ENCODE measurements at regions not wholly inside any gene's neighbourhood (a gene's known extent, or its start where the extent isn't known, plus 50 kb on each side); places are given as distances from the start of the nearest gene placed in this dataset.

GRCh38 chr18:24567199-24567598 lies 106.8 kb downstream of the HRH4 start:
- no peak overlapping the region for H3K9ac ChIP-seq (ENCODE audit: low read depth, low read length)
- 84% methylated on average over 4 of the region's 4 CpGs for WGBS
- no peaks in the 10 kb centered on the region for H3K9me3 ChIP-seq (ENCODE audit: insufficient read depth, low read depth, low read length)
- H3K4me3 ChIP-seq (ENCODE audit: low read length), result no peak overlapping the region
- H3K27me3 ChIP-seq (ENCODE audit: insufficient read depth, low read length), result no peaks in the 10 kb centered on the region
- H3K27ac ChIP-seq (ENCODE audit: low read depth, low read length), result no peak overlapping the region
- H3K4me1 ChIP-seq (ENCODE audit: insufficient read depth, low read length), result no peaks in the 10 kb centered on the region; the same call in 1 of the 2 replicates
- no peaks in the 10 kb centered on the region for H3K36me3 ChIP-seq (ENCODE audit: insufficient read depth, low read length)

- Histone ChIP-seq H3K4me3 (ENCODE audit: low read length) (no peak overlapping the region), H3K4me1 (ENCODE audit: insufficient read depth, low read length) (no peaks in the 10 kb centered on the region; the same call in 1 of the 2 replicates), H3K27ac (ENCODE audit: low read depth, low read length) (no peak overlapping the region), H3K9ac (ENCODE audit: low read depth, low read length) (no peak overlapping the region), H3K27me3 (ENCODE audit: insufficient read depth, low read length) (no peaks in the 10 kb centered on the region), H3K36me3 (ENCODE audit: insufficient read depth, low read length) (no peaks in the 10 kb centered on the region), H3K9me3 (ENCODE audit: insufficient read depth, low read depth, low read length) (0 out of 2 replicates have a peak, but pooled peaks cover 7% of the 10 kb centered on the region)
- 97% methylated on average over 4 of the region's 4 CpGs for WGBS
Measured at GRCh38 chr18:24570716-24571115, 110.3 kb downstream of the HRH4 start.

- Histone ChIP-seq H3K9ac (ENCODE audit: low read depth, low read length) (no peak overlapping the region), H3K27ac (ENCODE audit: low read depth, low read length) (no peak overlapping the region), H3K36me3 (ENCODE audit: insufficient read depth, low read length) (no peaks in the 10 kb centered on the region), H3K9me3 (ENCODE audit: insufficient read depth, low read depth, low read length) (no peaks in the 10 kb centered on the region), H3K4me1 (ENCODE audit: insufficient read depth, low read length) (peaks cover 35% of the 10 kb centered on the region), H3K27me3 (ENCODE audit: insufficient read depth, low read length) (no peaks in the 10 kb centered on the region), H3K4me3 (ENCODE audit: low read length) (no peak overlapping the region)
- WGBS, result 91% methylated on average over 4 of the region's 5 CpGs
Measured at GRCh38 chr18:24582771-24583170, 122.3 kb downstream of the HRH4 start.

GRCh38 chr18:24584205-24584604 lies 123.8 kb downstream of the HRH4 start:
- Histone ChIP-seq H3K27ac (ENCODE audit: low read depth, low read length) (peak overlapping the region; percentile 39; the same call in 1 of the 2 replicates), H3K4me1 (ENCODE audit: insufficient read depth, low read length) (peaks cover 35% of the 10 kb centered on the region)
- WGBS, result 92% methylated on average over 8 of the region's 8 CpGs

GRCh38 chr18:24584813-24585212 lies 124.4 kb downstream of the HRH4 start:
- Histone ChIP-seq H3K9me3 (ENCODE audit: insufficient read depth, low read depth, low read length) (no peaks in the 10 kb centered on the region), H3K4me1 (ENCODE audit: insufficient read depth, low read length) (peaks cover 35% of the 10 kb centered on the region), H3K27ac (ENCODE audit: low read depth, low read length) (peak overlapping the region; percentile 39; the same call in 1 of the 2 replicates), H3K36me3 (ENCODE audit: insufficient read depth, low read length) (no peaks in the 10 kb centered on the region), H3K27me3 (ENCODE audit: insufficient read depth, low read length) (no peaks in the 10 kb centered on the region), H3K4me3 (ENCODE audit: low read length) (no peak overlapping the region), H3K9ac (ENCODE audit: low read depth, low read length) (no peak overlapping the region)
- WGBS, result 46% methylated on average over 5 of the region's 5 CpGs

More at GRCh38 chr18:24584205-24584604, 123.8 kb downstream of the HRH4 start:
- Histone ChIP-seq H3K4me3 (ENCODE audit: low read length) (no peak overlapping the region), H3K27me3 (ENCODE audit: insufficient read depth, low read length) (no peaks in the 10 kb centered on the region), H3K36me3 (ENCODE audit: insufficient read depth, low read length) (no peaks in the 10 kb centered on the region), H3K9ac (ENCODE audit: low read depth, low read length) (no peak overlapping the region), H3K9me3 (ENCODE audit: insufficient read depth, low read depth, low read length) (no peaks in the 10 kb centered on the region)

GRCh38 chr18:24585996-24586566 lies 125.6 kb downstream of the HRH4 start:
- no peaks in the 10 kb centered on the region for H3K9me3 ChIP-seq (ENCODE audit: insufficient read depth, low read depth, low read length)
- H3K4me1 ChIP-seq (ENCODE audit: insufficient read depth, low read length), result peaks cover 35% of the 10 kb centered on the region
- WGBS, result 80% methylated on average over 6 of the region's 6 CpGs

GRCh38 chr18:24586662-24587360 lies 126.4 kb downstream of the HRH4 start:
- Histone ChIP-seq H3K36me3 (ENCODE audit: insufficient read depth, low read length) (no peaks in the 10 kb centered on the region), H3K27me3 (ENCODE audit: insufficient read depth, low read length) (no peaks in the 10 kb centered on the region), H3K4me3 (ENCODE audit: low read length) (no peak overlapping the region), H3K9ac (ENCODE audit: low read depth, low read length) (no peak overlapping the region), H3K27ac (ENCODE audit: low read depth, low read length) (no peak overlapping the region), H3K9me3 (ENCODE audit: insufficient read depth, low read depth, low read length) (no peaks in the 10 kb centered on the region), H3K4me1 (ENCODE audit: insufficient read depth, low read length) (peaks cover 35% of the 10 kb centered on the region)
- 92% methylated on average over 5 of the region's 5 CpGs for WGBS

More at GRCh38 chr18:24585996-24586566, 125.6 kb downstream of the HRH4 start:
- no peak overlapping the region for H3K4me3 ChIP-seq (ENCODE audit: low read length)
- no peak overlapping the region for H3K27ac ChIP-seq (ENCODE audit: low read depth, low read length)
- no peak overlapping the region for H3K9ac ChIP-seq (ENCODE audit: low read depth, low read length)
- H3K27me3 ChIP-seq (ENCODE audit: insufficient read depth, low read length), result no peaks in the 10 kb centered on the region
- no peaks in the 10 kb centered on the region for H3K36me3 ChIP-seq (ENCODE audit: insufficient read depth, low read length)

GRCh38 chr18:24588440-24588839 lies 128.0 kb downstream of the HRH4 start:
- Histone ChIP-seq H3K27me3 (ENCODE audit: insufficient read depth, low read length) (no peaks in the 10 kb centered on the region), H3K4me1 (ENCODE audit: insufficient read depth, low read length) (peaks cover 35% of the 10 kb centered on the region), H3K4me3 (ENCODE audit: low read length) (no peak overlapping the region), H3K36me3 (ENCODE audit: insufficient read depth, low read length) (no peaks in the 10 kb centered on the region), H3K9me3 (ENCODE audit: insufficient read depth, low read depth, low read length) (no peaks in the 10 kb centered on the region), H3K9ac (ENCODE audit: low read depth, low read length) (no peak overlapping the region), H3K27ac (ENCODE audit: low read depth, low read length) (no peak overlapping the region)
- 93% methylated on average over 5 of the region's 5 CpGs for WGBS

- Histone ChIP-seq H3K36me3 (ENCODE audit: insufficient read depth, low read length) (no peaks in the 10 kb centered on the region), H3K9me3 (ENCODE audit: insufficient read depth, low read depth, low read length) (no peaks in the 10 kb centered on the region), H3K27ac (ENCODE audit: low read depth, low read length) (no peak overlapping the region), H3K27me3 (ENCODE audit: insufficient read depth, low read length) (no peaks in the 10 kb centered on the region), H3K4me1 (ENCODE audit: insufficient read depth, low read length) (peaks cover 14% of the 10 kb centered on the region), H3K9ac (ENCODE audit: low read depth, low read length) (no peak overlapping the region), H3K4me3 (ENCODE audit: low read length) (no peak overlapping the region)
- 92% methylated on average over 4 of the region's 4 CpGs for whole genome bisulfite sequencing
Measured at GRCh38 chr18:24590946-24591345, 130.5 kb downstream of the HRH4 start.

- no peaks in the 10 kb centered on the region for H3K36me3 ChIP-seq (ENCODE audit: insufficient read depth, low read length)
- no peaks in the 10 kb centered on the region for H3K9me3 ChIP-seq (ENCODE audit: insufficient read depth, low read depth, low read length)
- H3K27ac ChIP-seq (ENCODE audit: low read depth, low read length), result no peak overlapping the region
- no peak overlapping the region for H3K9ac ChIP-seq (ENCODE audit: low read depth, low read length)
- no peak overlapping the region for H3K4me3 ChIP-seq (ENCODE audit: low read length)
- no peaks in the 10 kb centered on the region for H3K27me3 ChIP-seq (ENCODE audit: insufficient read depth, low read length)
- H3K4me1 ChIP-seq (ENCODE audit: insufficient read depth, low read length), result no peaks in the 10 kb centered on the region
- WGBS, result 93% methylated on average over 3 of the region's 3 CpGs
Measured at GRCh38 chr18:24593401-24593800, 133.0 kb downstream of the HRH4 start.

GRCh38 chr18:24593886-24594285 lies 133.4 kb downstream of the HRH4 start:
- H3K27ac ChIP-seq (ENCODE audit: low read depth, low read length), result no peak overlapping the region
- H3K4me3 ChIP-seq (ENCODE audit: low read length), result no peak overlapping the region
- H3K4me1 ChIP-seq (ENCODE audit: insufficient read depth, low read length), result no peaks in the 10 kb centered on the region
- H3K9ac ChIP-seq (ENCODE audit: low read depth, low read length), result no peak overlapping the region
- no peaks in the 10 kb centered on the region for H3K27me3 ChIP-seq (ENCODE audit: insufficient read depth, low read length)
- 91% methylated on average over 4 of the region's 4 CpGs for WGBS
- no peaks in the 10 kb centered on the region for H3K9me3 ChIP-seq (ENCODE audit: insufficient read depth, low read depth, low read length)
- no peaks in the 10 kb centered on the region for H3K36me3 ChIP-seq (ENCODE audit: insufficient read depth, low read length)

Data from HUES64 (cell line).